ENCODE measurements at regions not wholly inside any gene's neighbourhood (a gene's known extent, or its start where the extent isn't known, plus 50 kb on each side); places are given as distances from the start of the nearest gene placed in this dataset.
"Not testable (repeated sequence)": the region's sequence is repeated elsewhere in the genome, so short reads cannot be mapped to it uniquely, and the experiment has no call there.

DNA sequence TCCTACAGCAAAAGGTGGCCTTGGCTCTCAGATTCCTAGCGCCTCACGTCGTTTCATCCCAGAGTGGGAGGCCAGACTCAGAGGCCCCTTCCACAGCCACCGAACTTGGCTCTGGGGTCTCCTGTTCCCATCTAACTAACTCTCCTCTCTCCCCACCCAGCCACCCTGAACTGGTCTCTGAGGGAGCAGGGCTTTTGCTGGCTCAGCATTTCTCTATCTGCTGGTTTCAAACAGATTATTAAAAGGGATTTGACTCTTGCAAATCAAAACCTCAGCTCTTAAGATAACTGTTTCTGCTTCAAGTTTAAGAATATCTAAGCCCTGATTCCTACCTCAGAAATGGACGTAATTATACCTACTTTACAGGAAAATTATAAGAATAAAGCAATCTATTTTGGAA, 91.0 kb upstream of the ATP1B1 start:
- no peak for DNase-seq (ENCODE audit: low read depth)

- DNase-seq (ENCODE audit: low read depth): no peak
Measured at GRCh38 chr1:169018751-169019150, 87.7 kb upstream of the ATP1B1 start.

- DNase-seq (ENCODE audit: low read depth): no peak
Measured at GRCh38 chr1:169019419-169020058, 87.0 kb upstream of the ATP1B1 start.

GRCh38 chr1:169020684-169021083, 85.8 kb upstream of the ATP1B1 start:
- DNase-seq (ENCODE audit: low read depth): no peak

DNA sequence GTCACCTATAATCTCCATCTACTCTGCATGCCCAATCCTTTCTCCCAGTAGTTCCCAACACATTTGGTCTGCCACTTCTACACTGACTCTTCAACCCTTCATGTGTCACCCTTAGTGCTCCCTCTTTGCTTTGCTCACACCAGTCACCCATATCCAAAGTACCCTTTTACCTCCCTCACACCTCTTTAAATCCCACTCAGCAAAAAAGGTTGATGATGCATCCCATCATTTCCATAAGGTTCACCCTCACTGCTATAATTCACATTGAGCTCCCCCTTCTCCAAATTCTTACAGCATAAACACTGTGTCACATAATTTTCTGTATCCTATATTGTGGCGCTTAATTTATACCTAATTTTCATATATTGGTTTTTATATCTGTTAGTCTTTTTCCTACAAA, 83.8 kb upstream of the ATP1B1 start:
- DNase-seq (ENCODE audit: low read depth): no peak

GRCh38 chr1:169024255-169024654, 82.2 kb upstream of the ATP1B1 start:
- no peak for DNase-seq (ENCODE audit: low read depth)

DNA sequence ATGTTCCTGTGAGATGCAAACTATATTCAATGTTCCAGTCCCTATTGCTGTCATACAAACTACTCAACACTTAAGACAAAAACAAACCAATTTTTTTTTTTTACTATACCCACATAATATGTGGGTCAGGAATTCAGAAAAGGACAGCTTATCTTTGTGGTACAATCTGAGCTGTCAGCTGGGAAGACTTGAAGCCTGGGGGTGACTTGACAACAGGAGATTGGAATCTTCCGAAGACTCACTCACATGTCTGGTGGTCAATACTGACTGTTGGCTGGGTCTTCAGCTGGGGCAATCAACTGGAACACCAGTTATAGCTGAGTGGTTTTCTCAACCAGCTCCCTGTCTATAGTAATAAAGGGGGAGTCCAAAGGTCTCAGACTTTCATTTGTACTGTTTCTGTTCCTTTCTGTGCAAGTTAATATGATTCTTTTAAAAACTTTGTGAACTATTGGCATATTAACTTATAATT, 81.7 kb upstream of the ATP1B1 start:
- DNase-seq (ENCODE audit: low read depth): no peak

GRCh38 chr1:169025412-169025811, 81.1 kb upstream of the ATP1B1 start:
- DNase-seq (ENCODE audit: low read depth): no peak

- DNase-seq (ENCODE audit: low read depth): no peak
Measured at GRCh38 chr1:169027607-169028320, 78.7 kb upstream of the ATP1B1 start.

DNA sequence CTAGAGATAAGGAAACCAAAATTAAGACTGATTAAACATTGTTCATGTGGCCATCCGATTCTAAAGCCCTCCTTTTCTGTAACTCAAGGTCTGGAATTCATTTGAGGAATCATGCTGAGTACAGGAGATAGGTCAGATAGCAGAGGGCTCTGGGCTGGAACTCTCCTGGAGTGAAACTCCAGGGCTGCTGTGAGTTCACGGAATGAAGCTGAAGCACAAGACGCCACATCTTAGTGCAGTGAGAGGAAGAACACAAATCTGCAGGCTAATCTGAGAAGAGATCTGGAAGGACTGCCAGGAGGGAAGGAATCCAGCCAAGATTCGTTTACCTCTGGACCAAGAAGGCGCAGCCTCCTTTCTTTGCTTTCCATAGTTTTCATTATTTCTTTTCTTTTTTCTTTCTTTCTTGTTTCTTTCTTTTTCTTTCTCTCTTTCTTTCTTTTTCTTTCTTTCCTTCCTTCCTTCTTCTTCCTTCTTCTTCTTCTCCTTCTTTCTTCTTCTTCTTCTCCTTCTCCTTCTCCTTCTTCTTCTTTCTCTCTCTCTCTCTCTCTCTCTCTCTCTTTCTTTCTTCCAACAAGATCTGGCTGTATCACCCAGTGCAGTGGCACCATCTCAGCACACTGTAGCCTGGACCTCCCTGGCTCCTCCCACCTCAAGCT, 74.8 kb upstream of the ATP1B1 start:
- DNase-seq (ENCODE audit: low read depth): peak; percentile 27

GRCh38 chr1:169041366-169041765, 65.1 kb upstream of the ATP1B1 start:
- DNase-seq (ENCODE audit: low read depth): no peak

DNA sequence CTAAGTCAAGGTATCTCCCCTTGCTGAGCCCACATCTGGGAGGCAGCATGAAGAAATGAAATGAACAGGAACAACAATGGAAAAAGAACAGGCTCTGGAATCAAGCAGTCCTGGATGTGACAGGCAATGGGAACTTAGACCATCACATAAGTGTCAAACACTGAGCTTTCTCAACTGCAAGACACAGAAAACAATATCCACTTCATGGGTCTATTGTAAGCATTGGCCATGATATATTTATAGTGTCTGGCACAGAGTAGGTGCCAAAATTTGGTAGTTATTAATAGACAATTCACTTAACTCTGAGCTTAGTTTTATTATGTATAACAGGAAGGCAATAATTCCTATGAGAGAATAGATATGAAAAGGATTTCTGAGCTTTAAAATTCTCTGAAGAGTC, 64.1 kb upstream of the ATP1B1 start:
- DNase-seq (ENCODE audit: low read depth): no peak

GRCh38 chr1:169043823-169044222, 62.7 kb upstream of the ATP1B1 start:
- DNase-seq (ENCODE audit: low read depth): no peak

DNA sequence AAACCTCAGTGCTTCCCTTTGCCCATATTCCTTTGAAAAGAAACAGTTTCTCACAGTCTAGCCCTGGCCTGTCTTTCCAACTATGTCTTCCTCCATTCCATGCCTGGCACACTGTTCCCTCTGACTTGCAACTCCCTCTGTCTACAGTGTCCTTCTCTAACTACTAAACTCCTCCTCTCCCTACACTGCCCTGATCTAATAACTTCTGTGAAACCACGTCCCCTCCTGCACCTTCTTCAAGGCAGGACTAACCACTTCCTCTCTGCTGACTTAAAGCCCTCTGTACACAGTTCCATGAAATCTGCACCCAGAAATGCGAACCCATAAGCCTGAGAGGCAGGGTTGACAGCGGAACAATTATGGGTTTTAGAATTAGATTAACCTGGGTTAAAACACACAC, 62.2 kb upstream of the ATP1B1 start:
- DNase-seq (ENCODE audit: low read depth): no peak

- no peak for DNase-seq (ENCODE audit: low read depth)
Measured at GRCh38 chr1:169044971-169045370, 61.5 kb upstream of the ATP1B1 start.

DNA sequence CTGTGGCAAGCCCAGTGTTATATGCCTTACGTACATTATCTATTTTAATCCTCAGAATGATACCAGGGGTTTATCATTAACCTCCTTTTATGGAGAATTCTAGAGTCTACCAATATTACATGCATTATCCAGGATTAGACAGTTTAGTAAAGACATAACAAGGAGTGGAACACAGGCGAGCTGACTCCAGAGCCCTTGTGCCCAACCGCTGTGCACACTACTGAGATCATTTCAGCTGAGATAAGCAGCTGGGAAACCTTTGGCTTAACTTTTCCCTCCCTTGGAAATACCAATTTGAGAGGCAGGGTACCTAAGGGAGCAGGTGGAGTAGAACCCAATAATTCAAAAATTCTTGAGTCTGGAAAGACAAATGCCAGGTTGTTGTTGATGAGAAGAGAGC, 59.8 kb upstream of the ATP1B1 start:
- DNase-seq (ENCODE audit: low read depth): no peak

DNA sequence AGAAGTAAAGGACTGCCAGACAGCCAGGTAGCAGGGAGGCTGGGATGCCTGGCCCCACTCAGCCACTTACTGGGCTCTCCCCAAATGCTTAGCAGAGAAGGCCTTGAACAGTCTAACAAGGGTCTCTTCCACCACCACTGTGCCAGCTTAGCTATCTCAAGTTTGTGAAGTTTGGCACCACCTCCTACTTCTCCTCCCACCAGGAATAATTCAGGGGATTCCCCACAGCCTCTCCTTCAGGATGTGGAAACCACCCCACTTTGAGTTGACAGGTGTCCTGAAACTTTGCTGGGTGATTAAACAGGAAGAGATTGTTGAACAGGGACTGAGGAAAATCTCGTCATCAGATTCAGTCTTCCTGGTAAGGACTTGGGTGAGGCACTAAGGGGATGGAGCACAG, 59.4 kb upstream of the ATP1B1 start:
- no peak for DNase-seq (ENCODE audit: low read depth)

DNA sequence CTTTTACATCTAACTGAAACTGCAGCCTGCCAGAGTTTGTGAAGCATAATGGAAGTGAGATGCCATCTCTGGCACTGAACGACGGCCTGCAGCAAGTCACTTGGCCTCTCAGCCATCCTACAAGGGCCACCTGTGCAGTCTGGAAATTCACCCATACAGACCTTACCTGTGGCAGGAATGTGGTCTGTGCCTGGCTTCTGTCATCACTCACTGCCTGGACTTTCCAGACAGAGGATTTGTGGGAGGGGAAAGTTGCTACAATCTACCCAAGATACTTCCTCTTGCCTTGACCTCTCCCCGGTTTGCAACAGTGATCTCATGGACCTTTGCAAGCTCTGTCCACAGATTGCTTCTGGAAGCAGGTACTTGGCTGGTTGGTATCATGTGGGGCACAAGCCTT, 58.4 kb upstream of the ATP1B1 start:
- DNase-seq (ENCODE audit: low read depth): no peak

DNA sequence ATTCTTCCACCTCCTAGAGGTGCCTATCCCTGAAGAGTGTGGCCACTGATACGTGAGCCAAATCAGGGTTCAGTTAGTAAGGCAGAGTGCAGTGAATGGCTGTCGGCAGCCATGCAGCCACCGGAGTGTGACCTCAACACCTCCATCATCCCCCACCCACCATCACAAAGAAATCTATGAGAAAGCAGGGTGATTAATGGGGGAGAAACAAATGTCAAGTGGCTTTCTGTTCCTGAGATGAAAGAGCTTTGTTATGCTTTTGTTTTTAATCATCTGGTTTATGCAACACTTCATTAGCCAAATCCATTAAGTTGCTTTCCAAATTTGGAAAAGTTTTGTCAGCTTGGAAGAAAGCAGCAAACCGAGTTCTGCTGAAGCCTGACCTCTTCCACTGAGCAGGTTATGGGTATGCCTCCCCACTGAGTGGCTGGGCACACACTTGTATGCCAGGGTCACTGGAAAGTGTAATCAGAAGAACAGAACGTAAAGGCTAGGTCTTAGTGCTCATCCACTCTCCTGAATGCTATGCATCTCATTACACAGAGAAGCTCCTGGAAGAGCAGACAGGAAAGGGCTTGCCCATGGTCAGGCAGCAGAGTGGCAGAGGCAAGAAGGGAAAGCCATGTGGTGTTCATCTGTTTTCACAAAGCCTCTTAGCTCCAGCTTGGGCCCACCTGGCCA, 57.1 kb upstream of the ATP1B1 start:
- no peak for DNase-seq (ENCODE audit: low read depth)

DNA sequence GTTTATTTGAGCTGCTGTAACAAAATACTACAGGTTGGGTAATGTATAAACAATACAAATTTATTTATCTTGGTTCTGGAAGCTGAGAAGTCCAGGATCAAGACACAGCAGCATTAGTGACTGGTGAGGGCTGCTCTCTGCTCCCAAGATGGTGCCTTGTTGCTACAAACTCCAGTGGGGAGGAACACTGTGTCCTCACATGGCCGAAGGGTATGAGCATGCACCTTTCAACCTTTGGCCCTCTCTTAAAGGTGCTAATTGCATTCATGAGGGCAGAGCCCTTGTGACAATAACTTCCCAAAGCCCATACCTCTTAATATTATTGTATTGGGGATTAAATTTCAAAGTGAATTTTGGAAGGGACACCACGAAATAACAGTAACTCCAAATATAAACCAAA, 55.3 kb upstream of the ATP1B1 start:
- DNase-seq (ENCODE audit: low read depth): no peak

- not testable (repeated sequence) for DNase-seq (ENCODE audit: low read depth)
Measured at GRCh38 chr1:169052171-169052570, 54.3 kb upstream of the ATP1B1 start.

DNA sequence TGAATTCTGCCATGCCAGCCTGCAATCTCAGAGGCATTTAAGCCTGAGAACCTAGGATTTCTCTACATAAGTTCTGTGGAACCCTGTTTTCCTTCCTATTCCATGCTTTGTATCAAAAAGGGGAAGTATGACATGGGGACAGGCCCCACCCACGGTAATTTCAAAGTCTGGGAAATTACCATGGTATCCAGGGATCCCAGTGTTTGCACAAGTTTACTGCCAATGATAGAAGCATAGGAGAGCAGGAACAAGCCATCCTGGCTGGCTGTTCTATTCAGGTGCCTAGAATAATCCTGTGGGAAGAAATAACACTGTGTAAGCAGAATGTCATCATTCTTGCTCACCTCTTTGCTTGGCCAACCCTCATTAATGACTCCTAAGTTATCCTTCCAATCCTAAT, 53.8 kb upstream of the ATP1B1 start:
- no peak for DNase-seq (ENCODE audit: low read depth)

DNA sequence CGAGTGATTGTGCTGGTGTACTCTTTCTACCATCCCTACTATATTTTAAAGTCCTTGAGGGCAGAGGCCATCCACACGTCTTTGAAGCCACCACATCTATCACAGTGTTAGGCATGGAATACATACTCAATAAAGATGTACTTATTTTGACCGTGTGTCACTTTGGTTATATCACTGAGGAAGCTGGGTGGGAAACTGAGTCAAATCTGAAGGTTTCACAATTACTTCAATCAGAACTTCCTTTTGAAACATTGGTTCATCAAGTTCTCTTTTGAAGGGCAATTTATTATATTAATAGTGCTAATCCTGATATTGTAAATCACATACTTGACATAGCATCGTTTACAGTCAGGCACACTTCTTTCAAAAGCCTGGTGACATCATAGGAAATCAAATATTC, 53.3 kb upstream of the ATP1B1 start:
- DNase-seq (ENCODE audit: low read depth): no peak
